Activated CD4-positive, alpha-beta T cell treated with anti-CD3 and anti-CD28 coated beads, Interleukin-2, amount 50 U/mL, for 4 hours (primary cell): ENCODE measurements at regions not wholly inside any gene's neighbourhood (a gene's known extent, or its start where the extent isn't known, plus 50 kb on each side); places are given as distances from the start of the nearest gene placed in this dataset.

Source experiments
- DNase-seq, 2 experiments: peaks; one replicate each; pipeline ENCODE4 v3.0.0-alpha.2; 2020

DNA sequence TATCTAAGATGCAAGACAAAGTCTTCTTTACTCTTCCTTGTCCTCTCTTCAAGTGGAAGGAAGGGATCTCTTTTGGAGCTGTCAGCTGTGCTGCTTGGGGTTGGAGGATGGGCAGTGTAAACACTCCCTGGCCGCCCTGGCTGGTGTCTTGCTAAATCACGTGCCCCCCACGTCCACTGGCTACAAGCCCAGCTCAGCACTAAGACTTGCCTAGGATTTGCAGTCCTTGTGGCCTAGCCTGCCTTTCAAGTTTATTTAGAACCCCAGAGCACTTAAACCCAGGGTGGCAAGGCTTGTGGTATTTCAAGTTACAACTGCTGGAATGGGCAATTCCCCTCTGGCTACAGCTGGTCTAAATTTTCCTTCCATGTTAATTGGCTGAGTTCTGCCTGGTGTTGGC lies 272.4 kb upstream of the MYO3A start:
- no peak for DNase-seq

DNA sequence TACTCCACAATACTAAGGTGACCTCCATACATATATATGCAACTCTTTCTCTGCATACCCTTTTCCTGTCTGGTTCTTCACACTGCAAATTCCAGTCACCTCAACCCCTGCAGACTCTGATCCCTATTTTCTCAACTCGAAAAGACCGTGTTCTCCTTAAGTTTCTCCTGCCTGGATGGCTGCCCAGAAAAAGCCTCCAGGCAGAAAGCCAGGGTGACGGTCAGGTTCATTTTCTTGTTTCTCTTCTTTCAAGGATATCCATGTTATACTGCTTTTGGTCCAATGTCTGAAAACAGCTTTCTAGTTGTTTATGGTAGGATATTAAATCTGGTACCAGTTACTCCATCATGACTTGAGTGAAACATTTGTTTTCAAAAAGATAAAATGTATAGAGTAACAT lies 267.8 kb upstream of the MYO3A start:
- DNase-seq, result no peak

DNA sequence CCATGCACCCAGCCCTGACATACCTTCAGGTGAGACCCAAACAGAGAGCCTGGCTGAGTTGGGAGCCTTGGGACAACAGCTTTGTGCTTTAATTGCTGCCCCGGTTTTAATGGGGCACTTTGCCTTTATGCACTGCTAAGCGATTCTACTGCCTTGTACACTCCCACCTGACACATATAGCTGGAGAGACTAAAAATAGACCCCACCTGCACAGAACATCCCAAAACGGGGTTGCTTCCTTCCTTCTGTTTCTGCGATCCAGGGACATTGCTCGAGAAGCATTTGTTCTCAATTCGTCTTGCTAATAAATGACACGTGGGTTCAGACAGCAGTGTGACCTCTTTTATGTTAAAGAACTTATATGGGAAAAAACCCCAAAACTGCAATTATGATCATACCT lies 258.8 kb upstream of the MYO3A start:
- no peak for DNase-seq

- DNase-seq, result no peak
Measured at GRCh38 chr10:25675615-25676014, 258.4 kb upstream of the MYO3A start.

- DNase-seq, result no peak
Measured at GRCh38 chr10:25678220-25678619, 255.8 kb upstream of the MYO3A start.

DNA sequence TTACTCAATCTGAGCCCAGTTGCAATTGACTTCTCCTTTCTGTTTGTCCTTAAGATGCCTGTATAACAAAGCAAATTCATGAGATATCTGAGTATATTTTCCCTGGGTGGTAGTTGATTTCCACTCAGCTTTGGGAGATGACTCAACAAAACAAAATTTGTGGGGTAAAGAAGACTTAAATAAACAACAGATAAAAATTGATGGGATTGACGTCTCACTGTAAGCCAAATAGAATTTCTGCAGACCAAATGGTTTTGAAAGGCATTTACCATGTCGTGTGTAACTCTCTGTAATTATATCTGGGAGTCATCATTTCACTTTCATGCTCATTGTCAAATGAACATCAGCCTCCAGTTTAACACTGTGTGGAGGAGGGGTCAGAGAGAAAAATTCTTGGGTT lies 255.4 kb upstream of the MYO3A start:
- DNase-seq, result no peak

DNA sequence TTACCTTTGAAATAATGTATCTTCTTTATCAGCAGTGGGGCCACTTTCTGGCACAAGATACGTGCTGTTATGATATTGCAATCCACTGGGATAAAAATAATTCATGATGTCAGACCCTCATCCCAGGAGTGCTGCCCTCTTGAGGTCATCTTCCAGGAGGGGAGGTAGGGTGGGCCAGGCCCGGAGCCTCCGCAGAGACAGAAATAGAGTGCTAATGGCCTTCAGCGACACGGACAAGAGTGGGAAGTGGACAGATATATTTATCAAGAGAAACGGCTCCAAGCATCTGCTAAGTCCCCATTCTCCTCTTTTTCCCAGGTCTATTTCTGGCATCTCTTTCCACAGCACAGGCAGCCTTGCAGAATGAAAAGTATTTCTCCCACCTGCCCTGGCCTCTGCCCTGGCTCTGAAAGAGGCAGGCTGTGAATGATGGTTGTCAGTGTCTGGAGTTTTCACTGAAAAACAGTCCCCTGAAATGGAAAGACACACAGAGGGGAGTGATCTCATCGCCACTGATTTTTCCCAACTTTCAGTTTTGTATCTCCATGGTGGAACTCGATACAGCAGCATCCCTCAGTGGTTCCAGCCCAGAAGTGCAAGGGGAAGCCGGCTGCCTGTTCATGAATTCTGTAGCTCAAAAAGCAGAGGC lies 251.7 kb upstream of the MYO3A start:
- no peak for DNase-seq

DNA sequence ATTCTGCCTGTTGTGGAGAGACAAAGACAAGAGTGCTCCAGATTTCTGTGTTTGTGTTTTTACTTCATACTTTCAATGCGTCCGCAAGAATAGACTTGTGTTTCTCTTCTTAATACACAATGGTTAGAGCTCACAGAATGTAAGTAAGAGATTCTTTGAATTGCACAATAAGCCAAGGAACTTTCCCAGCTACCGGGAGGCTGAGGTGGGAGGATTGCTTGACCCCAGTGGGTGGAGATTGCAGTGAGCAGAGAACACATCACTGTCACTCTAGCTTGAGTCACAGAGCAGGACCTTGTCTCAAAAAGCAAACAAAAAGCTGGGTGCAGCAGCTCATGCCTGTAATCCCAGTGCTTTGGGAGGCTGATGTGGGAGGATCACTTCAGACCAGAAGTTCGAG lies 250.7 kb upstream of the MYO3A start:
- no peak for DNase-seq

GRCh38 chr10:25687521-25687920 lies 246.5 kb upstream of the MYO3A start:
- DNase-seq, result no peak

GRCh38 chr10:25689346-25690100 lies 244.5 kb upstream of the MYO3A start:
- DNase-seq, result no peak

DNA sequence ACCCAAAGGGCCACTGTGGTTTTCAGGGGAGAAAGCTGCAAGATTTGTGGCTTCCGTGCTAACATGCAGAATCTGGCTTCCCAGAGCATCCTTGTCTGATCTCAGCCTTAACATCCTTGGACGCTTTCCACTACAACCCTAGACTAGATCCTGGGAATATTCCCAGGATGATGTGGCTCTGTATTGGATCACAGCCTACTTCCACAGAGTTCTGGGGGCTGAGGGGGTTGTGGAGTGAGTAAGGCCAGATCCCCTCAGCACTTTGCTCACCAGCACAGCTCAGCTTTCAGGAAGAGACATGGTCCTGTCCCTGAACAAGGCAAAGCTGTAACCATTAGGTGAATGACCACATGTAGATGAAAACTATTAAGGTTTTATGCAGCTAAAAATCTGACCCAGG lies 241.3 kb upstream of the MYO3A start:
- no peak for DNase-seq

- DNase-seq, result no peak
Measured at GRCh38 chr10:25694206-25694933, 239.7 kb upstream of the MYO3A start.

DNA sequence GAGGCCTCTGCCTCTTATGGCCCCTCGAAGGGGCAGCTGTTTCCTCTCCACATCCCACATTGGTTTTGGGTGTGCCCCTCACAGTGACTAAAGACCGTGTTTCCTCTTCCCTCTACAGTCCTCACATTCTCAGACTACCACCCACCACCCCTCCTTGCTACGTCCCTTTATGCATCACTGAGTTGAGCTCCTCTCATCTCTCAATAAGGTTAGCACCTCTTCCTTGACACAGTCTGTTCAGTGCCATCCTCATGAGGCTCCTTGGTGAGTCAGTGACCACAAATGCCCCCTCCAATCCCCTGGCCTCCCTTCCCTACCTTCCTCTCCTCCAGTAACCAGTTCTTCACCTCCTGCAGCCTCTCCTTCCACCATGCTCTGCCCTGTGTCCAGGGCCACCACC lies 239.1 kb upstream of the MYO3A start:
- DNase-seq, result no peak

- DNase-seq, result no peak
Measured at GRCh38 chr10:25695586-25695985, 238.4 kb upstream of the MYO3A start.

- no peak for DNase-seq
Measured at GRCh38 chr10:25696013-25696708, 237.9 kb upstream of the MYO3A start.

DNA sequence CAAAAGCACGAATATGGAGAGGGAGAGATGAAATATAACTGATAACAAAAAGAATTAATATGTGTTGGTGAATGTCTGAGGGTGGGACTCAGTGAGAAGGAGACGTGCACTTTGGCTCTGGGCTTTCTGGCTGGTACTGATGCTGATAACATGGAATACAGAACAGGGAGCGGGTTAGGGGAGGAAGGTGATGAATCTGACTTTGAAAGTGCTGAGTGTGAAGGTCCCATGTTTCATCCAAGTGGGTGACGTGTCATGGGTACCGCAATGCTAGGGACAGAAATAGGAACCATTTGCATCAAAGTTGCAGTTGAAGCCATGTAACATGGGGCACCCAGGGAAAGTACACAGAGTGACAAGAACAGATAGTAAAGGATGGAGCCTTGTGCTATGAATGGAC lies 236.6 kb upstream of the MYO3A start:
- no peak for DNase-seq

DNA sequence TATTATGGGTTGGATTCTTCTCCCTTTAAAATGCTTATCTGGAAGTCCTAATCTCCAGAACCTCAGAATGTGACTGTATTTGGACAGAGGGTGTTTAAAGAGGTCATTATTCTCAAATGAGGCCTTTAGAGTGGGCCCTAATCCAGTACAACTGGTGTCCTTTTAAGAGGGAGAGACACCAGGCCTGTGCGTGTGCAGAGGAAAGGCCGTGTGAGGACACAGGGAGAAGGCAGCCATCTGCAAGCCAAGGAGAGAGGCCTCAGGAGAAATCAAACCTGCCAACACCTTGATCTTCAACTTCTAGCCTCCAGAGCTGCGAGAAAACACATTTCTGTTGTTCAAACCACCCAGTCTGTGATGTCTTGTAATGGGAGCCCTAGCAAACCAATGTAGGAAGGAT lies 235.4 kb upstream of the MYO3A start:
- no peak for DNase-seq

GRCh38 chr10:25699631-25700030 lies 234.4 kb upstream of the MYO3A start:
- DNase-seq, result no peak

GRCh38 chr10:25701652-25702051 lies 232.4 kb upstream of the MYO3A start:
- no peak for DNase-seq

DNA sequence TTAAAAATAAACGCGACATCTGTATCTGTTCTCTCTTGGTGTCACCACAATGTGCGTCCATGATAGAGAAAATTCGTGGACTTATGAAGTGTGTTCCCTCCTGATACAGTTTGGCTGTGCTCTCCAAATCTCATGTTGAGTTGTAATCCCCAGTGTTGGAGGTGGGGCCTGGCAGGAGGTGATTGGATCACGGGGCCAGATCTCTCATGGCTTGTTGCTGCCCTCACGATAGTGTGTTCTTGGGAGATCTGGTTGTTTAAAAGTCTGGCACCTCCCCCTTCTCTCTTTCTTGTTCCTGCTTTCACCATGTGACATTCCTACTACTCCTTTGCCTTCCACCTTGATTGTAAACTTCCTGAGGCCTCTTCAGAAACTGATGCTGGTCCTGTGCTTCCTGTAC lies 229.4 kb upstream of the MYO3A start:
- DNase-seq, result no peak

- DNase-seq, result no peak
Measured at GRCh38 chr10:25707572-25707971, 226.5 kb upstream of the MYO3A start.

- DNase-seq, result no peak
Measured at GRCh38 chr10:25707976-25708671, 225.9 kb upstream of the MYO3A start.

DNA sequence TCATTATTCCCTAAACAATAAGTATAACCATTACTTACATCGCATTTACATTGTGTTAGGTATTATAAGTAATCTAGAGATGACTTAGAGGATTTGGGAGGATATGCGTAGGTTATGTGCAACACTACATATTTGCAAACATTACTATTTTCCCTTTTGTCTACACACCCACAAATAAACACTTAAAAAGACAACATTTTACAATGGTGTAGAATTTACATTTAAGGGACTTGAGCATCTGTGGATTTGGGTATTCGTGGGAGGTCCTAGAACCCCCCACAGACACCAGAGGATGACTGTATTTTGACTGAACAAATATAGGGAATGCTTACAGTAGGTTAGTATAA lies 220.2 kb upstream of the MYO3A start:
- no peak for DNase-seq
